LNCAP (cell line): ENCODE measurements at regions not wholly inside any gene's neighbourhood (a gene's known extent, or its start where the extent isn't known, plus 50 kb on each side); places are given as distances from the start of the nearest gene placed in this dataset.

Experiments
- CTCF ChIP-seq: fragments of 450-650 bp; IDR thresholded peaks from 2 replicates; pipeline ENCODE4 v1.5.1; 2017; ENCODE audit warnings: mild to moderate bottlenecking

DNA sequence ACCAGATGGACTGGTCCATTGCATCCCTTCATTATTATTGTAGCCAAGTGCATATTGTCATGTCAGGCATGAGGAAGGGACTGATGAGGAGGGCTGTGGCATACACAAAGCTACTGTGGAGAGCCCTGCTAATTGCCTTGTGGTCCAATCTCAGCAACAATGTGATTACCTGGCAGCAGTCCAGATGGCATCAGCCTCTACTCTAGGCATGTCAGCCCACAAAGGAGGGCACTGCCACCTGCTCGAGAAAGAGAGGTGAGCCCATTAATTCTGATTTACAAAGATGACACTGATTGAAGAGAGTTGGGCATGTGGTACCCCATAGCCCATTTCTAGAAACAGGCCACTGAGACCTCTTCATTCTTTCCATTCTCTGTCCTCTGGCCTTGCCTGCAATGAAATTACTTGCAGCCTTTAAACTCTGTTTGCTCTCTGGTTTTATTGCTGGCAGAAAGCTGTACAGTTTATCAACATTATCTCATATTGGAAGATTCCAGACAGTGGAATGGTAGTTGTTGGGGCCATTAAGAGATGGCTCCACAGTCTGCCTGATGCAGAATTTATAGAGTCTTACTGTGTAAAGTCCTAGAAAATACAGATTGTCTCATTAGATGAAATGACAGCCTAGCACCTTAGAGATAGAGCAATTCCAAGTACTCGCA lies 307.7 kb downstream of the ARPP21 start:
- TF ChIP-seq CTCF, result no peak

DNA sequence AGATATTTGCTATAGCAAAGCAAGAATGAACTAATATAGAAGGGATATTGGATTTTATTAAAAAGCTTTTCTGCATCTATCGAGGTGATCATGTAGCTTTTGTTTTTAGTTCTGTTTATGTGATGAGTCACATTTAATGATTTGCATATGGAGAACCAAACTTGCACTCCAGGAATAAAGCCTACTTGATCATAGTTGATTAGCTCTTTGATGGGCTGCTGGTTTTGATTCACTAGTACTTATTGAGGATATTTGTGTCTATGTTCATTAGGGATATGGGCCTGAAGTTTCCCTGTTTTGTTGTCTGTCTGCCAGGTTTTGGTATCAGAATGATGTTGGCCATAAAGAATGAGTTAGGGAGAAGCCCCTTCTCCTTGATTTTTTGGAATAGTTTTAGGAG lies 310.7 kb downstream of the ARPP21 start:
- TF ChIP-seq CTCF, result no peak

DNA sequence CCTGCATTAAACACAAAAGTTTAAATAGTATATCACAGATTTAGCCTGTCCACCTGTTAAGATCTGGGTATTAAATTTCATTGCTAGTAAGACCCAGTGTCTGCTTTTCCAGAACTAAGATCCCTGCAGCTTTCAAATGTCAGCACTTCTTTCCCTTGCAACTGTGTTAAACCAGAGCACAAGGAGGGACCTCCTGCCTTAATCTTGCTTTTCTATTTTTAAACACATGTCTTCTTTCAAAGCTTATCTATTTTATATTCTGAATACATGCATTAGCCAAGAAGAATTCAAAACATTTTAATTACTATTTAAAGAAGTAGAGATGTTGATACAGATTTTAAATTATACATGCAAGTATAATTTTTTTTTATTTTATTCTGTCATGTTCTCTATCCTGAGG lies 315.1 kb downstream of the ARPP21 start:
- TF ChIP-seq CTCF, result no peak

- TF ChIP-seq CTCF, result peak; percentile 67
These were observed 326.6 kb downstream of the ARPP21 start for GRCh38 chr3:35965908-35966307.

- no peak for TF ChIP-seq CTCF
These were observed 327.5 kb downstream of the ARPP21 start for GRCh38 chr3:35966629-35967464.

- TF ChIP-seq CTCF, result no peak
These were observed 328.8 kb downstream of the ARPP21 start for GRCh38 chr3:35968043-35968622.

GRCh38 chr3:35969406-35969805 lies 330.1 kb downstream of the ARPP21 start:
- TF ChIP-seq CTCF, result no peak
